GM23248 (cell line): ENCODE measurements at regions not wholly inside any gene's neighbourhood (a gene's known extent, or its start where the extent isn't known, plus 50 kb on each side); places are given as distances from the start of the nearest gene placed in this dataset.
A peak's percentile ranks its signal among the peaks of the same experiment; 100 is the strongest.

ENCODE experiments used
- DNase-seq: peaks from one replicate; pipeline ENCODE4 v3.0.0-alpha.2; 2015
- H2AFZ ChIP-seq: fragments of 200-600 bp; sonication (generic); 2 replicates; pipeline ENCODE4 v1.6.1; 2016; ENCODE audit warnings: antibody characterized with exemption
- H3F3A ChIP-seq: fragments of 200-600 bp; sonication (generic); 2 replicates; pipeline ENCODE4 v1.6.1; 2016; ENCODE audit warnings: mild to moderate bottlenecking, antibody characterized with exemption, mixed run types; ENCODE audit not compliant: insufficient read depth
- H3K27ac ChIP-seq: fragments of 200-600 bp; sonication (generic); 2 replicates; pipeline ENCODE4 v1.5.1; 2016; ENCODE audit warnings: mild to moderate bottlenecking
- H3K27me3 ChIP-seq: fragments of 200-600 bp; sonication (generic); replicated peaks from 2 replicates; pipeline ENCODE4 v1.6.1; 2016; ENCODE audit warnings: mild to moderate bottlenecking; ENCODE audit not compliant: insufficient read depth
- H3K36me3 ChIP-seq: fragments of 200-600 bp; sonication (generic); 2 replicates; pipeline ENCODE4 v1.6.1; 2016; ENCODE audit warnings: low read depth, mild to moderate bottlenecking
- H3K4me1 ChIP-seq: fragments of 200-600 bp; sonication (generic); 2 replicates; pipeline ENCODE4 v1.6.1; 2016; ENCODE audit warnings: mild to moderate bottlenecking; ENCODE audit not compliant: insufficient read depth
- H3K4me2 ChIP-seq: fragments of 200-600 bp; sonication (generic); one replicate; pipeline ENCODE4 v1.6.1; 2016; ENCODE audit warnings: mild to moderate bottlenecking; ENCODE audit not compliant: unreplicated experiment
- H3K4me3 ChIP-seq: fragments of 200-600 bp; sonication (generic); 2 replicates; pipeline ENCODE4 v1.5.1; 2016; ENCODE audit warnings: mild to moderate bottlenecking
- H3K79me2 ChIP-seq: fragments of 200-600 bp; sonication (generic); 2 replicates; pipeline ENCODE4 v1.6.1; 2016; ENCODE audit warnings: mild to moderate bottlenecking; ENCODE audit not compliant: insufficient read depth
- H3K9ac ChIP-seq: fragments of 200-600 bp; sonication (generic); 2 replicates; pipeline ENCODE4 v1.6.1; 2016; ENCODE audit warnings: mild to moderate bottlenecking
- H3K9me2 ChIP-seq: fragments of 200-600 bp; sonication (generic); 2 replicates; pipeline ENCODE4 v1.6.1; 2016; ENCODE audit warnings: mixed run types, mild to moderate bottlenecking, moderate library complexity; ENCODE audit not compliant: insufficient read depth
- H3K9me3 ChIP-seq: fragments of 200-600 bp; sonication (generic); one replicate; pipeline ENCODE4 v1.6.1; 2017; ENCODE audit warnings: low read depth
- H4K20me1 ChIP-seq: fragments of 200-600 bp; sonication (generic); 2 replicates; pipeline ENCODE4 v1.6.0; 2016; ENCODE audit not compliant: insufficient read depth
- EZH2 ChIP-seq: fragments of 200-600 bp; sonication (generic); IDR thresholded peaks from 2 replicates; pipeline ENCODE4 v1.6.1; 2018; ENCODE audit warnings: antibody characterized with exemption, mild to moderate bottlenecking; ENCODE audit not compliant: insufficient read depth, poor library complexity, severe bottlenecking
- EZH2phosphoT487 ChIP-seq: fragments of 200-600 bp; sonication (generic); IDR thresholded peaks from 2 replicates; pipeline ENCODE4 v1.6.1; 2018; ENCODE audit warnings: antibody characterized with exemption, moderate library complexity, mild to moderate bottlenecking, low read depth; ENCODE audit not compliant: insufficient read depth
- WGBS, 2 experiments: methylation state at CpG; one replicate each; pipeline ENCODE4 v1.1.6; 2015 to 2017; ENCODE audit warnings: low lambda C conversion rate in 2 of 2, low coverage in 1 of 2; ENCODE audit errors: missing lambda C conversion rate in 2 of 2; 5-methylcytosine and 5-hydroxymethylcytosine counted together
- in situ Hi-C: fragments of 300-500 bp; cut with MboI; formaldehyde crosslinking; loops from 2 replicates; pipeline ENCODE4 v1.15.0; 2020

GRCh38 chr2:152974146-152974545 is 255.7 kb downstream of the ARL6IP6 start:
- Histone ChIP-seq H4K20me1 (no peaks in the 10 kb centered on the region), H3K36me3 (no peaks in the 10 kb centered on the region), H3K4me1 (no peaks in the 10 kb centered on the region), H3F3A (no peaks in the 10 kb centered on the region), H3K4me2 (no peak overlapping the region), H3K9me3 (no peaks in the 10 kb centered on the region), H3K4me3 (no peak overlapping the region), H2AFZ (no peak overlapping the region), H3K9ac (no peak overlapping the region), H3K79me2 (no peaks in the 10 kb centered on the region), H3K27ac (no peak overlapping the region), H3K27me3 (no peaks in the 10 kb centered on the region), H3K9me2 (no peaks in the 10 kb centered on the region)
- TF ChIP-seq EZH2phosphoT487 (no peak), EZH2 (no peak)
- DNase-seq: no peak
- WGBS, 2 experiments: 43 to 59% methylated on average over 1 of the region's 1 CpG
- in situ Hi-C loops: no loop called here

GRCh38 chr2:152971685-152972084 is 253.3 kb downstream of the ARL6IP6 start:
- Histone ChIP-seq H3K36me3 (no peaks in the 10 kb centered on the region), H3K9ac (no peak overlapping the region), H3K4me1 (no peaks in the 10 kb centered on the region), H3K4me3 (no peak overlapping the region), H3K27me3 (no peaks in the 10 kb centered on the region), H3K79me2 (no peaks in the 10 kb centered on the region), H3K9me2 (no peaks in the 10 kb centered on the region), H3K4me2 (no peak overlapping the region), H3F3A (no peaks in the 10 kb centered on the region), H3K27ac (no peak overlapping the region), H4K20me1 (no peaks in the 10 kb centered on the region), H2AFZ (no peak overlapping the region), H3K9me3 (no peaks in the 10 kb centered on the region)
- DNase-seq: no peak
- WGBS, 2 experiments: 3 to 13% methylated on average over 1 of the region's 1 CpG
- TF ChIP-seq EZH2phosphoT487 (no peak), EZH2 (no peak)
- in situ Hi-C loops: no loop called here

GRCh38 chr2:152962446-152962845 is 244.0 kb downstream of the ARL6IP6 start:
- no peak overlapping the region for H3K27ac ChIP-seq
- TF ChIP-seq EZH2: no peak
- TF ChIP-seq EZH2phosphoT487: no peak
- no peaks in the 10 kb centered on the region for H3F3A ChIP-seq
- H2AFZ ChIP-seq: no peak overlapping the region
- no peaks in the 10 kb centered on the region for H3K9me2 ChIP-seq
- H3K4me1 ChIP-seq: no peaks in the 10 kb centered on the region
- H4K20me1 ChIP-seq: no peaks in the 10 kb centered on the region
- in situ Hi-C loops: no loop called here
- no peak overlapping the region for H3K4me3 ChIP-seq
- H3K36me3 ChIP-seq: no peaks in the 10 kb centered on the region
- H3K4me2 ChIP-seq: no peak overlapping the region
- WGBS, 2 experiments: 7 to 8% methylated on average over 2 of the region's 2 CpGs
- H3K9ac ChIP-seq: no peak overlapping the region
- no peaks in the 10 kb centered on the region for H3K79me2 ChIP-seq
- no peaks in the 10 kb centered on the region for H3K27me3 ChIP-seq
- no peaks in the 10 kb centered on the region for H3K9me3 ChIP-seq
- DNase-seq: no peak

GRCh38 chr2:152961351-152961750 is 242.9 kb downstream of the ARL6IP6 start:
- no peak overlapping the region for H3K4me2 ChIP-seq
- no peak overlapping the region for H3K9ac ChIP-seq
- no peak overlapping the region for H3K4me3 ChIP-seq
- H4K20me1 ChIP-seq: no peaks in the 10 kb centered on the region
- no peaks in the 10 kb centered on the region for H3K9me2 ChIP-seq
- no peak overlapping the region for H2AFZ ChIP-seq
- no peak for TF ChIP-seq EZH2
- TF ChIP-seq EZH2phosphoT487: no peak
- no peaks in the 10 kb centered on the region for H3K9me3 ChIP-seq
- H3K79me2 ChIP-seq: no peaks in the 10 kb centered on the region
- DNase-seq: no peak
- no peak overlapping the region for H3K27ac ChIP-seq
- H3K27me3 ChIP-seq: no peaks in the 10 kb centered on the region
- no peaks in the 10 kb centered on the region for H3K36me3 ChIP-seq
- H3F3A ChIP-seq: no peaks in the 10 kb centered on the region
- WGBS, 2 experiments: 15 to 19% methylated on average over 4 of the region's 4 CpGs
- in situ Hi-C loops: no loop called here
- H3K4me1 ChIP-seq: no peaks in the 10 kb centered on the region

- no peaks in the 10 kb centered on the region for H3K36me3 ChIP-seq
- H3K9me2 ChIP-seq: no peaks in the 10 kb centered on the region; the same call in 1 of the 2 replicates
- no peaks in the 10 kb centered on the region for H3K27me3 ChIP-seq
- peak; percentile 60 for DNase-seq
- in situ Hi-C loops: no loop called here
- H2AFZ ChIP-seq: no peak overlapping the region
- no peak overlapping the region for H3K4me3 ChIP-seq
- H3K27ac ChIP-seq: no peak overlapping the region
- H3K4me1 ChIP-seq: no peaks in the 10 kb centered on the region
- no peak overlapping the region for H3K9ac ChIP-seq
- 0% methylated on average over 2 of the region's 2 CpGs for WGBS, 2 experiments
- H3F3A ChIP-seq: no peaks in the 10 kb centered on the region
- no peaks in the 10 kb centered on the region for H4K20me1 ChIP-seq
- H3K79me2 ChIP-seq: no peaks in the 10 kb centered on the region
- no peak overlapping the region for H3K4me2 ChIP-seq
- no peaks in the 10 kb centered on the region for H3K9me3 ChIP-seq
- TF ChIP-seq EZH2phosphoT487: no peak
- TF ChIP-seq EZH2: no peak
Observed at GRCh38 chr2:152950126-152950525, 231.7 kb downstream of the ARL6IP6 start.
